Lower leg skin (tissue), 3 donors: ENCODE measurements at regions not wholly inside any gene's neighbourhood (a gene's known extent, or its start where the extent isn't known, plus 50 kb on each side); places are given as distances from the start of the nearest gene placed in this dataset.

Source experiments
- POLR2A ChIP-seq, 2 donors: fragments of 450-650 bp; IDR thresholded peaks; one replicate each; pipeline ENCODE4 v1.6.1; 2016 to 2017; ENCODE audit warnings: antibody characterized with exemption in 2 of 2, mild to moderate bottlenecking in 1 of 2, moderate library complexity in 1 of 2
- TF ChIP-seq, protein P1 (sequence below), 3 donors: fragments of 450-650 bp; IDR thresholded peaks; one replicate each; pipeline ENCODE4 v1.5.1; 2016; ENCODE audit warnings: antibody characterized with exemption in 3 of 3, mild to moderate bottlenecking in 3 of 3, moderate library complexity in 2 of 3

DNA sequence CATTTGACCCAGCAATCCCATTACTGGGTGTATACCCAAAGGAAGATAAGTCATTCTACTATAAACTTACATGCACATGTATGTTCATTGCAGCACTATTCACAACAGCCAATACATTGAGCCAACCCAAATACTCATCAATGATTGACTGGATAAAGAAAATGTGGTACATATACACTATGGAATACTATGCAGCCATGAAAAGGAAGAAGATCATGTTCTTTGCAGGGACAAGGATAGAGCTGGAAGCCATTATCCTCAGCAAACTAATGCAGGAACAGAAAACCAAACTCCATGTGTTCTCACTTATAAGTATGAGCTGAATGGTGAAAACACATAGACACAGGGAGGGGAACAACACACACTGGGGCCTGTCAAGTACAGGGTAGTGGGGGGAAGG, 226.7 kb upstream of the HNMT start:
- TF ChIP-seq, protein P1, sequence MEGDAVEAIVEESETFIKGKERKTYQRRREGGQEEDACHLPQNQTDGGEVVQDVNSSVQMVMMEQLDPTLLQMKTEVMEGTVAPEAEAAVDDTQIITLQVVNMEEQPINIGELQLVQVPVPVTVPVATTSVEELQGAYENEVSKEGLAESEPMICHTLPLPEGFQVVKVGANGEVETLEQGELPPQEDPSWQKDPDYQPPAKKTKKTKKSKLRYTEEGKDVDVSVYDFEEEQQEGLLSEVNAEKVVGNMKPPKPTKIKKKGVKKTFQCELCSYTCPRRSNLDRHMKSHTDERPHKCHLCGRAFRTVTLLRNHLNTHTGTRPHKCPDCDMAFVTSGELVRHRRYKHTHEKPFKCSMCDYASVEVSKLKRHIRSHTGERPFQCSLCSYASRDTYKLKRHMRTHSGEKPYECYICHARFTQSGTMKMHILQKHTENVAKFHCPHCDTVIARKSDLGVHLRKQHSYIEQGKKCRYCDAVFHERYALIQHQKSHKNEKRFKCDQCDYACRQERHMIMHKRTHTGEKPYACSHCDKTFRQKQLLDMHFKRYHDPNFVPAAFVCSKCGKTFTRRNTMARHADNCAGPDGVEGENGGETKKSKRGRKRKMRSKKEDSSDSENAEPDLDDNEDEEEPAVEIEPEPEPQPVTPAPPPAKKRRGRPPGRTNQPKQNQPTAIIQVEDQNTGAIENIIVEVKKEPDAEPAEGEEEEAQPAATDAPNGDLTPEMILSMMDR (IDR thresholded peaks at IDR 0.05) = no peak
- no peak for TF ChIP-seq POLR2A (IDR thresholded peaks at IDR 0.05)
